ENCODE measurements at regions not wholly inside any gene's neighbourhood (a gene's known extent, or its start where the extent isn't known, plus 50 kb on each side); places are given as distances from the start of the nearest gene placed in this dataset.
"Not testable (repeated sequence)": the region's sequence is repeated elsewhere in the genome, so short reads cannot be mapped to it uniquely, and the experiment has no call there.

GRCh38 chr5:34416501-34417008, 239.6 kb upstream of the RAI14 start:
- intact Hi-C loops (cut with DNase I), result no loop called here

GRCh38 chr5:34420191-34420590, 235.9 kb upstream of the RAI14 start:
- intact Hi-C loops (cut with DNase I); DNase-seq: not testable (repeated sequence)

More at GRCh38 chr5:34416501-34417008, 239.6 kb upstream of the RAI14 start:
- DNase-seq, result no peak

GRCh38 chr5:34436761-34437501, 219.2 kb upstream of the RAI14 start:
- intact Hi-C loops (cut with DNase I), result no loop called here
- no peak for DNase-seq

- no peak for DNase-seq
- intact Hi-C loops (cut with DNase I), result no loop called here
Measured at GRCh38 chr5:34439601-34440000, 216.5 kb upstream of the RAI14 start.

GRCh38 chr5:34441767-34442166, 214.4 kb upstream of the RAI14 start:
- intact Hi-C loops (cut with DNase I); DNase-seq: not testable (repeated sequence)

- DNase-seq, result no peak
- intact Hi-C loops (cut with DNase I), result no loop called here
Measured at GRCh38 chr5:34447424-34447823, 208.7 kb upstream of the RAI14 start.

- intact Hi-C loops (cut with DNase I), result no loop called here
- DNase-seq, result no peak
Measured at GRCh38 chr5:34449639-34450038, 206.5 kb upstream of the RAI14 start.

GRCh38 chr5:34450338-34450737, 205.8 kb upstream of the RAI14 start:
- intact Hi-C loops (cut with DNase I), result no loop called here
- no peak for DNase-seq

GRCh38 chr5:34452170-34452828, 203.8 kb upstream of the RAI14 start:
- DNase-seq, result no peak
- intact Hi-C loops (cut with DNase I), result no loop called here

GRCh38 chr5:34455098-34455497, 201.0 kb upstream of the RAI14 start:
- DNase-seq, result no peak
- intact Hi-C loops (cut with DNase I), result no loop called here

- no peak for DNase-seq
- intact Hi-C loops (cut with DNase I), result no loop called here
Measured at GRCh38 chr5:34459908-34460307, 196.2 kb upstream of the RAI14 start.

- DNase-seq, result no peak
- intact Hi-C loops (cut with DNase I), result no loop called here
Measured at GRCh38 chr5:34460496-34460895, 195.6 kb upstream of the RAI14 start.

- intact Hi-C loops (cut with DNase I), result loop anchor here (5.0 kb wide), 1 partner anchor 468 kb away; no protein-coding TSS in a partner anchor
Measured at GRCh38 chr5:34464829-34465228, 191.3 kb upstream of the RAI14 start.

GRCh38 chr5:34465301-34465700, 190.8 kb upstream of the RAI14 start:
- intact Hi-C loops (cut with DNase I), result loop anchor here (5.0 kb wide), 1 partner anchor 468 kb away; no protein-coding TSS in a partner anchor
- not testable (repeated sequence) for DNase-seq

More at GRCh38 chr5:34464829-34465228, 191.3 kb upstream of the RAI14 start:
- DNase-seq, result no peak

- DNase-seq, result not testable (repeated sequence)
- intact Hi-C loops (cut with DNase I), result loop anchor here (5.0 kb wide), 1 partner anchor 469 kb away; no protein-coding TSS in a partner anchor
Measured at GRCh38 chr5:34466519-34467388, 189.4 kb upstream of the RAI14 start.

GRCh38 chr5:34467436-34467835, 188.7 kb upstream of the RAI14 start:
- DNase-seq, result no peak
- intact Hi-C loops (cut with DNase I), result loop anchor here (5.0 kb wide), 1 partner anchor 470 kb away; no protein-coding TSS in a partner anchor

GRCh38 chr5:34467984-34468383, 188.1 kb upstream of the RAI14 start:
- intact Hi-C loops (cut with DNase I), result loop anchor here (5.0 kb wide), 1 partner anchor 471 kb away; no protein-coding TSS in a partner anchor
- not testable (repeated sequence) for DNase-seq

GRCh38 chr5:34469971-34470370, 186.2 kb upstream of the RAI14 start:
- DNase-seq, result no peak
- intact Hi-C loops (cut with DNase I), result loop anchor here (5.0 kb wide), 1 partner anchor 473 kb away; no protein-coding TSS in a partner anchor

GRCh38 chr5:34474573-34475021, 181.5 kb upstream of the RAI14 start:
- peak in 2 of 10 donors; percentile 26 to 41 for DNase-seq
- intact Hi-C loops (cut with DNase I), result loop anchor here (1.0 kb wide), 2 partner anchors 424 to 529 kb away; no protein-coding TSS in a partner anchor

Measured in posterior cingulate gyrus (tissue), 11 donors.